GM19372 (cell line): ENCODE measurements at regions not wholly inside any gene's neighbourhood (a gene's known extent, or its start where the extent isn't known, plus 50 kb on each side); places are given as distances from the start of the nearest gene placed in this dataset.
"Not testable (repeated sequence)": the region's sequence is repeated elsewhere in the genome, so short reads cannot be mapped to it uniquely, and the experiment has no call there.

Experiments used
- ATAC-seq: cut with Tn5 transposase; IDR thresholded peaks from one replicate; pipeline ENCODE4 v1.9.1; 2021; ENCODE audit warnings: mild to moderate bottlenecking, low read depth, moderate library complexity; ENCODE audit not compliant: unreplicated experiment

DNA sequence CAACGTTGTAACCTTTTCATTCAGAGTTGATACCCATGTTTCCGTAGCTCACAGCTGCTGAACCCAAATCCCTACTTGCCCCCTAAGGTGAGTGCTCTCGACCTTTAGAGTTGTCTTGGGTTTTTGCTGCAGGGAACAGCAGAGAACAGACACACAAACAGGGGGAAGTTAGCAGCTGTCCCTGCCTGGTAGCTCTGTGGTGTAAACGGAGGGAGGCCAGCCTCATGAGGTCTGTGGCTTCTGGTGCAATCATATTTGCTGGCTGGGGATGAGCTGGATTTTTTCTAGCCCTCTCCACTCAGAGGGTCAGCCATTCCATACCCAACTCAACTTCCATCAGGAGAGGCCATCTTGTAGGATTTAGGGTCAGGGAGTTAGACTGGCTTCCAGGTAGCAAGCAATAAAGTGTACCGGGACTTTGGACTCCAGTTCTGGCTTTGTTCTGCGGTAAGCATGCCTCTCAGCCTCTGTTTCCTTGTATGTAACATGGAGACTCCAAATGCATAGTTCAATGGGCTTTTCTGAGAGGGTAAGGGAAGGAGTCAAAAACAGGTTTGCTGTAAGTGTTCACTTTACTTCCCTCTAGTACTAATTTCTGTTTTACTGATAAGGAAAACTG lies 218.9 kb downstream of the MID1IP1 start:
- no peak for ATAC-seq

DNA sequence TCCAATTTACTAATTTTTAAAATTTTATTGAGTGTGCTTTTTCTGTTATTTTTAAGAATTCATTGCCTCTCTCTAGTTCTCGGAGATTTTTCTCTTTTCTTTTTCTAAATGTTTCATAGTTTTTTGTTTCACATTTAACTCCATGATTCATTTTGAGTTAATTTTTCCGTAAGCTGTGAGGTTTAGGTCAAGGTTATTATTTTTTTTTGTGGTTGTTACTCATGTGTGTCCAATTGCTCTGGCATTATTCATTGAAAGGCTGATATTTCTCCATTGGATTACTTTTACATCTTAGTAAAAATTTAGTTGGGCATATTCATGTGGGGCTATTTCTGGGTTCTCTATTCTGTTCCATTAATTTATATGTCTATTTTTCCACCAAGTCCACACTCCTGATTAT lies 220.8 kb downstream of the MID1IP1 start:
- no peak for ATAC-seq

DNA sequence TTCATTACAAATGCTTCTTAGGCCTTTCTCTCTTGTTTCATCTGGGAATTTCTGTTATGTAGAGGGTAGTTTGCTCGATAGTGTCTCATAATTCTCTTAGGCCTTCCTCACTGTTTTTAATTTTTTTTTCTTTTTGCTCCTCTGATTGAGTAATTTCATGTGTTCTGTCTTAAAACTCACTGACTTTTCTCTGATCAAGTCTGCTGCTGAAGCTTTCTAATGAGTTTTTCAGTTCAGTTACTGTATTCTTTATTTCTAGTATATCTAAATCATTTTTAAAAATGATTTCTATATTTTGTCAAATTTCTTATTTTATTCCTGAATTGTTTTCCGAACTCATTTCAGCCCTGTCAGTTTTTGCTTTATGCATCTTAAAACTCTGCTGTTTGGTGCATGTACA lies 228.0 kb downstream of the MID1IP1 start:
- ATAC-seq, result no peak

DNA sequence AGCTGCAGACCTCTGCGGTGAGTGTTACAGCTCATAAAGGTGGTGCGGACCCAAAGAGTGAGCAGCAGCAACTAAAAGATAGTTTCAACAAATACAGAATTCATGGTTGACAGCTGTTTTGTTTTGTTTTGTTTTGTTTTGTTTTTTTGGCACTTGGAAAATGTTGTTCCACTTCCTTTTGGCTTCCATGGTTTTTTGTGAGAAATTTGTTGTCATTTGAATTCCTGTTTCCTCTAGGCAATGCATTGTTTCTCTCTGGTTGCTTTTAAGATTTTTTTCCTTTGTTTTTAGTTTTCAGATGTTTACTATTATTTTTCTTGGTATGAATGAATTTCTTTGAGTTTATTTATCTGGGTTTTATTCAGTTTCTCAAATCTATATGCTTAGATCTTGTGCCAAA lies 229.4 kb downstream of the MID1IP1 start:
- ATAC-seq, result no peak

DNA sequence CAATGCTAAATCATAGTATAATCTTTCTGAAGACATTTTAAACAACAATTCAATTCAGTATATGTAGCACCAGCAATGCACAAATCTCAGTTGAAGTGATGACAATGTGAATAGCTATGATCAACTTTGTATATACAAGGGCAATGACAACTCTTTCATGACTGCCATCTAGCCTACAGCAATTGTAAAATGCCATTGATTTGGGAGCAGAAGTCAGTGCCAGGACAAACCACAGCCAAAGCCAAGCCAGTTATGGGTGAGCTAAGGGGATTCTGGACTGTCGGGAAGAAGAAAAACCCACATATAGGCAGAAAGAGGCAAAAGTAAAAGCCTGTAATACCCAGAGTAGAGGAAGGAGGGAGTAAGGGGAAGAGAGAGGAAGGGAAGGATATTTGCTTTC lies 238.6 kb downstream of the MID1IP1 start:
- ATAC-seq, result no peak

DNA sequence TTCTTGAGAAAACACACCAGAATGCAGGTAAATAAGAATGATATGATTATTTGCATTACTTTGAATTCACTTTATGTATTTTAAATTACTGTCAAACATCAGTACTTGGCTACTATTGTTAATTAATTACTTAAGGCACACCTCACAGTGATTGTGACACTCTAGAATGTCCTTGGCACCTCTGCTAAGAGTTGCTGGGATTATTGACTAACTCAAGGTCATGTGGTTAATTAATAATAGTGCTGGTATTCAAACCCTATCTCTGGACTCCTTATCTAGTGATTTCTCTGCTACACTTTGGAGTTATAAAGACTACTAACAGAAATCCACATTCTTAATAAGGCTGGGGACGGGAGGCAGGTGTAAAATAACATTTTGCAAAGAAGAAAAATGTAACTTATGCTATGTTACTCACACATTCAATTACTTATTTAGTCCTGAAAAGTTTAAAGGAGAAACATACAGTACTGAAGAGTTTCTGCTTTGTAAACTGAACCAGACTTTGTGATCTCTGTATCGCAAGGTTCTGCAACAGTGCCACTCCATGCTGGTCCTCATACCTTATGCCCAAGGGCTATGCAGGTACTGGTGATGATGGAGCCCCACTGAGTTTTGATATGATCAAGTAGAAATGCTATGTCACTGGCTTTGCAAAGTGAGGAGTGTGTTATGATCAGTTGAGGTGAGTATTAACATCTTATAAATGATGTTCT lies 242.7 kb downstream of the MID1IP1 start:
- ATAC-seq, result no peak

DNA sequence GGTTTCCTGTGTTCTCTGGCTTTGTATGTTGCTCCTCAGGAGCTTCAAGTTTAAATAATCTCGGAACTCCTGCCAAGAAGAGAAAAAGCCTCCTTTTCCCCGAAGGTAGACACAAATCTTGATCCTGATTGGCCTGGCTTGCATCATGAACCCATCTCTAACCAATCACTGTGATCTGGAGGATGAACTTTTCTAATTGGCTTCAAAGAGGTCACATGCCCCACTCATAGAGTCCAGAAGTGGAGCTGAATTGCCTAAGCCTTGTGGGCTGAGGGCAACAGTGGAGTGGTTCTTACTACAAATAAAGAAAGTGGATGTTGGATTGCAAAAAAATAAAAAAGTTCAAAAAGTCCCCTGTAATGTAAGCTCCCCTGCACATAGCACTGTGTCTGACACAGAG lies 245.9 kb downstream of the MID1IP1 start:
- ATAC-seq, result no peak

DNA sequence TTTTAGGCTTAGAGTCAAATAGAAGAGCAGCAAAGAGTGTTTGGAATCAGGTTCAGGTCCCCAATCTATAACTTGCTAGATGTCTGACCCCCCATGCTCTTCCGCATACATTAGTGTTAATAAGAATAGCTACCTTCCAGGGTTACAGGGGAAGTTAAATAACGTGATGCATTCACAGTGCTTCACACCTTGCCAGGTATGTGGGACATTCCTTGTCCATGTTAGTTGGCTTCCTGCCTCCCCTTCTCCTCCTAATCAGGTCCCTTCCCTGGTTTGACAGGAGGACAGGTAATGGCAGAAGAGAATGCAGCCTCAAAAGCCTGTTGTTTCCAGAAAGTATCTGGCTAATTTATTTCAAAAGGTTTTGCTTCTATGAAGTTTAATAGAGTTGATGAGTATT lies 248.7 kb downstream of the MID1IP1 start:
- ATAC-seq, result no peak

DNA sequence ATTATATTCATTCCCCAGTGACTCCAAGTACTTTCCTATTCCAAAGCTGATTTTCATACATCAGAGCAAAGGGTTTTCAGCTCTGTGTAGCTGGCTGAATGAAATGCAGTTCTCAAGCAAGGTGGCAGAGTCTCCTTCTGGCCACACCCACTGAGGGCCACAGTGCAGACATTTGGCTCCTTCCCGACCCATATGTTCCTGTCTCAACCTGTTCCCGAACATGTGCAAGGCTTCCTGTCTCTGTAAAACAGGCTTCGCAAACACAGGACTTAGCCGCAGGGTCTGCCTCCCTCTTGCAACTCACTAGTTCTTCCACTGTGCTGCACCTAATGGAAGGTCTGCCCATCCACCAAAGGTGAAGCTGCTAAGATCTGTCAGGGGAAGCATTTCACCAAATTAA lies 249.2 kb downstream of the MID1IP1 start:
- no peak for ATAC-seq

DNA sequence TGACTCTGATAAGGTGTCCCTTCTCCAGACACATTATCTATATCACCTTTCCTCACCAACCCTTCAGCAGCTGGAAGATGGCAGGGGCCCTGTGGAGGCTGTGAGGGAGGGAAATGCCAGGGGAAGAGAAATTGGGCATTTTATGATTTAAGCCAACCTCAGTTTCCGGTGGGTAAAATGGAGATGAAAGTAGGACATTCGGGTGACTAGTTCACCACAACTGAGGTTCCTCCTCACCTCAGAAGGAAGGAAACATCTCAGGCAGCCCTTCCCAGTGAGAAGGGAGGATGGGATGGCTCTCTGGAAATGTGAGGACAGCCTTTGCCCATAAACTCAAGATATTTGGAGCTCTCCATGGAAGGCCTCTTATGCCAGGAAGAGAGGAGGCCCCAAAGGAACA lies 251.5 kb downstream of the MID1IP1 start:
- ATAC-seq, result no peak

DNA sequence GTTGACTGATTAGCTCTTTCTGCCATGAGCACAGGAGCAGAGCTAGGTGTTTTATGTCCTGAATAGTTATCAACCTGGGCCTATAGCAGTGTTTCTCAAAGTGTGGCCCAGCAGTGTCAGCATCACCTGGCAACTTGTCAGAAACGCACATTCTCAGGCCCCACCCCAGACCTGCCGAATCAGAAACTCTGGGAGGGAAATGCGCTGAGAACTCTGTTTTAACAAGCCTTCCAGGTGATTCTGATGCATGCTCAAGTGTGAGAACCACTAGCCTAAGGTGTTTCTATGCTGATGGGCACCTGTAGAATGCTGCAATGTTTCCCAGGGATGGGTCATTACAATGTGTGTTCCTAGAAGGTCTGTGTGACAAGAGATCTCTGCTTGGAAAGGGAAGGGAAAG lies 257.5 kb downstream of the MID1IP1 start:
- ATAC-seq, result no peak

DNA sequence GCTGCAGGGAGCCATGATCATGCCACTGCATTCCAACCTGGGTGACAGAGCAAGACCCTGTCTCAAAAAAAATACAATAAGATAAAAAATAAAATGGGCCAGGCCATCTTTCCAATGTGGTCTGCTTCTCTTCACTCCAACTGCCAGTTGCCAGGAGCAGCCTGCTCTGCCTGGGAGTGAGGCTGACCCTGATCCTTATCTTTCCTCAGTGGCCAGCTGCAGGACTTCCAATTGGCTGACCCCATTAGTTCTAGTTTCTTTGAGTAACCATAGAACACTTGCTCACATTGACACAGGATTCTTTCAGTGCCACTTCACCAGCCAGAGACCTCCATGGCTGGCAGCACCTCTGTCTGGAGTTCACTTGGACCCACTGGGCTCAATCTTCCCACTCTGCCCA lies 258.6 kb downstream of the MID1IP1 start:
- ATAC-seq, result no peak

DNA sequence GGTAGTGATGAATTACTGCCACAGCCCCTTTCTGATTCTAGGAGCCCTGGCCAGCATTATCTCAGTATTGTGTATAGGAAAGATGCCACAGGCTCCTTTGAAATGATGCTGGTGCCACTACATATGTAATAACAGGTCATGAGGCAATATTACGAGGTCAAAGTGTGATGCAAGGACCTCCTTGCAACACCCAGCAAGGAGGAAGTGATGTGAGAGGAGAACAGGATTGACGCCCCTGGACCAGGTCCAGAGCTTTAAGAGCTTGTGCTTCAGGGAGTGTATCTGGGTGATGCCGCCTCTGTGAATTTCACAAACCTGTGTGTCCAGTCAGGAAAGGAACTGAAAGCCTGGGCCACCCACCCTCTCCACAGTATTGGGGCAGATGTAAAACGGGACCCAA lies 261.8 kb downstream of the MID1IP1 start:
- no peak for ATAC-seq

DNA sequence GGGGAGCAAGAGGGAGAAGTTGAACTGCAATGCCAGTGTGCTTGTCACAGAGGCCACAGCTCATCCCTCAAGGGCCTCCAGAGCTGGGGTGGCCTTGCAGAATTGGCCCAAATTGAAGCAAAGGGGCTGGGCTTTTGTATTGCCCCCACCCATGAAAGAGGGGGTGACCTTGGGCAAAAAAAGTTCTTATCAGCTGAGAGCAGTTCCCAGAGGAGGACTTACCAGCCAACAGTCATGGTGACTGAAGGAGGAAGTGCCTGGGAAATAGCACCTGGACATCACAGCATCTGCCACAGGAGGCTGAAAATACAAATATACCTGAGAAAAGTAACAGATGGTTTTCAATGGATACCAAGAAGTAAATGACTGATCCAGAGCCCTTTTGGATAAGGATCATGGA lies 262.4 kb downstream of the MID1IP1 start:
- ATAC-seq, result no peak

DNA sequence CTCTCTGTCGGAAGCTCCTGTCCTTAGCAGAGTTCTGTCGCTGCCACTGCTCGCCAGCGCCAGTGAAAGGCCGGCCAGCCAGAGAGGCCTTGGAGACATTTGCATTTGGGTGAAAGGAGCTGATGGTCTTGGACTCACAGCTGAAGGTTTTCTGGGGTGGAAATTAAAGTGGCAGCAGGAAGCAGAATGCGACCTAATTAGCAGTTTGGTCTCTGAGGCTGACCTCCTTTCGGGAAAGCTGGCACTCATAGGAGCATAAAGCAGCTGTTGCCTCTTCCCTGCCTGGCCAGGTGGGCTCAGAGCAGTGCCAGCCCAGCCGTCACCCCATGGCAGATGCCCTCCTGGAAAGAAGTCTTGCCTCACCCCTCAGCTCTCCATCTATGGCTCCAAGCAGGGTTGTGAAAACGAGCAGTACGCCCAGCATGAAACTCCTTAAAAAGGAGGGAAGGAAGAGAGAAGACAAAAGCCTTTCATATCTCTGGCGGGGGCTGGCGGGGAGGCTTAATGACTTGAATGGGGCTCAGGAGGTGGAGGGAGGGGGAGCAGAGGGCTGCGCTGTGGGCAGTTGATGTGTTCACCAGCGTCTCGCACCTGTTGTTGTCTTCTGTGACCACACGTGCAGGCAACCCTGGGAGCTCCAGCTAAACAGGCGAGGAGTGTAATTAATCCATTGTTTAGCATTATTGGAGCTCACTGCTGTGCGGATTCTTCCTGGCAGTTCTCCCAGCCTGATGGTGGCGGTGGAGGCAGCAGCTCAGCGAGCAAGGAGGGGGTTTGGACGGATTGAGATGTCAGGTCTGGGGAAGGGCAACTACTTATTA lies 264.0 kb downstream of the MID1IP1 start:
- no peak for ATAC-seq

DNA sequence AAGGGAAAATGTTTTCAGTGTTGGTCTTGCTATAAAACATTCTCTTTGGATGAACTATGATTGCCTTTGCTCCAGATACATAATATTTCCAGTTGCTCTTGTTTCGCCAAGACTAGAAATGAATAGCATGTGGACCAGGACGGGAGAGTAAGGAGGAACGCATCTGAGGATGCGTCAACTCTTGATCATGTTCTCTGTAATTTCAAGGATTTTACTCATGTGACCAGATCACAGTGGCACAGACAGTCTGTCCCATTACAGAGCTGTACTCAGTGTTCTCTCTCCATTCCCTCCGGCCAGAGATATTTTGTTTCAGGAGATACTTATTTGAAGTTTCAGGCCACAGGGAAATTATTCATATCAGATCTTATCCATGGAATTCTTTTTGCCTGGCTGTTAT lies 266.6 kb downstream of the MID1IP1 start:
- ATAC-seq, result no peak

DNA sequence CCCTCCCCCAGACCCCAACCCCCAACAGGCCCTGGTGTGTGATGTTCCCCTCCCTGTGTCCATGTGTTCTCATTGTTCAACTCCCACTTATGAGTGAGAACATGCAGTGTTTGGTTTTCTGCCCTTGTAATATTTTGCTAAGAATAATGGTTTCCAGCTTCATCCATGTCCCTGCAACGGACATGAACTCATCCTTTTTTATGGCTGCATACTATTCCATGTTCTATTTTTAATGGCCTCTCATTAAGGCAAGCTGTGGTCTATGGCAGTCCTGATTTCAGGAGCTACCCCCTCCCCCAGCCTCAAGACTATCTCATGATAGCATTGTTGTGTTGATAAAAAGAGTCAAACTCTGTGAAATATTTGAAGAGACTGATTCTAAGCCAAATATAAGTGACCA lies 267.4 kb downstream of the MID1IP1 start:
- not testable (repeated sequence) for ATAC-seq

DNA sequence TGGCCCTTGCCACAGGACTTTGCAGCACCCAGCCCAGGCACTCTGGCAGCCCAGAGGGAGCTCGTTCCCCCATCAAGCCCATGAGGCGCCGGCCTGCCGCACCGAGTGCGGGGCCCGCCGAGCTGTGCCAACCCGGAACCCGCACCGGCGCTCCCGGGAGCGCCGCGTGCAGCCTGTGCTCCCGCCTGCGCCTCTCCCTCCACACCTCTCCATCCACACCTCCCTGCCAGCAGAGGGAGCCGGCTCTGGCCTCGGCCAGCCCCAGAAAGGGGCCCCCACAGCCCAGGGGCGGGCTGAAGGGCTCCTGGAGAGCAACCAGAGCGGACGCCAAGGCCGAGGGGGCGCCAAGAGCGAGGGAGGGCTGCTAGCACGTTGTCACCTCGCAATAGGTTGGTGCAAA lies 268.8 kb downstream of the MID1IP1 start:
- no peak for ATAC-seq

DNA sequence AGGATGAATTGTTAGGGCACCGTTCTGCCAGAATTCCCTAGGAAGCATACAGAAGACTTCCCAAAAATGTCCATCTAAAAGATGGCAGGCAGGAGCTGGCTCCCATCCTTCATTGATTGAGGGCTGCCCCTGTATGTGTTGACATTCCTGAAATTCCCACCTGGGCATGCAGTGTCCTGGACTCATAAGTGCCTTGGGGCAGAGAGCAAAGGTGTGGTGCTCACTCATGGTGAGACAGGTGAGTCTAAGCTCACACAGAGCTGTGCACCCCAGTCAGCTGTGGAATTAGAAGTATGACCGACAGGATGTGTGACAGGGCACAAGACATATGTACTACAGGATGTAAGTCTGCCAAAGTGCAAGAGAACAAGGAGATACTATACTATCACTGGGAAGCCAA lies 271.9 kb downstream of the MID1IP1 start:
- ATAC-seq, result no peak

DNA sequence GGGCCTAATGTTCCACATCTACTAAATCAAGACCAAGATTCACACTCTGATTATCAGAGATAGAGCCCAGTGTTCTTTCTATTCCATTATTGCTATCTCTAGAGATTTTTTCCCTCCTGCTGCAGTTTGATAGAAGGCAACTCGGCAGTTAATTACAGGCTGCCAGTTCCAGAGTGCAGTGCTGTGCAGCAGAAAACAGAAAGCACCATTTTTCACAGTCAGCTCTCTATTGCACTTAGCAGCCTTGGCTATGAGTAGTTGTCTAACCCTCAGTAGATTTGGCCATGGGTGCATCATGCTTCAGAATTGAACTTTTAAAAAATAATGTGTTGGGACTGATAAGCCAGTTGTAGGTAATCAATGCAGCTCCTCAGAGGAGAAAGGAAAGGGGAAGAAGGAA lies 295.3 kb downstream of the MID1IP1 start:
- no peak for ATAC-seq

DNA sequence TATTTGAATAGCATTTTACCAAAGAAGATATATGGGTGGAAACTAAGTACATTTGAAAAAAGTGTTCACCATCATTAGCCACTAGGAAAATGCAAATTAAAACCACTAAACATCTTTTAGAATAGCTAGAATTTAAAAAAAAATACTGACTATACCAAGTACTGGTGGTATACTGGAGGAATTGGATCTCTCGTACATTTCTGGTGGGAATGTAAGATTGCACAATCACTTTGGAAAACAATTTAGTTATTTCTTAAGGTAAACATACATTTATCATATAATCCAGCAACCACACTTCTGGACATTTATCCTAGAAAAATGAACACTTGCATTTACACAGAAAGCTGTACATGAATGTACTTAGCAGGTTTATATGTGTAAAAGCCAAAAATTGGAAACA lies 303.5 kb downstream of the MID1IP1 start:
- ATAC-seq, result no peak

DNA sequence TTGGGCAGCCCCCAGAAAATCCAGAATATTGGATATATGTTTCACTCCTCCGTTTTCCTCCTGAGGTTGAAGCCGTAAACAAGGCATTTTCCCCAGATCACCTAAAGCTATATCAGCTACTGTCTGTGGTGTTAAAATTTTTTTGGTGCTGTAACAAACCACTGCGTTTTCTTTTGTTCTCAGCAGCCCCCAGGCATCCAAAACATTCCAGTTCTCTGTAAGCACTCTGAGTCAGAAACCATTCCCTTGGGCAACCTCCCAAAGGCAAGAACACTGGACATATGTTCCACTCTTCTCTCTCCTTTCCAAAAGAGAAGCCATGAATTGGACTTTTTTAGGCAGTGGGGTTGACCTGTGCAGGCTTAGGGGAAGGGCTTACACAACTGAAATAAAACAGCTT lies 310.9 kb downstream of the MID1IP1 start:
- ATAC-seq, result no peak
